ENCODE measurements at regions not wholly inside any gene's neighbourhood (a gene's known extent, or its start where the extent isn't known, plus 50 kb on each side); places are given as distances from the start of the nearest gene placed in this dataset.

GRCh38 chr13:109629737-109630136 is 156.6 kb downstream of the IRS2 start:
- Histone ChIP-seq H3T11ph (ENCODE audit: low read length) (no peak overlapping the region), H3K23ac (ENCODE audit: insufficient read length, low read depth, low read length) (no peak overlapping the region), H4K5ac (ENCODE audit: insufficient read length, low read depth, low read length) (no peak overlapping the region), H3K4me1 (ENCODE audit: insufficient read depth, low read length) (no peaks in the 10 kb centered on the region; the same call in 1 of the 2 replicates), H3K79me2 (ENCODE audit: insufficient read depth, low read length) (no peaks in the 10 kb centered on the region), H2BK5ac (ENCODE audit: insufficient read length, low read length) (no peak overlapping the region), H2BK20ac (ENCODE audit: low read depth, low read length, poor library complexity, severe bottlenecking) (no peak overlapping the region), H3K79me1 (ENCODE audit: insufficient read depth, low read depth, low read length, poor library complexity, severe bottlenecking) (no peaks in the 10 kb centered on the region), H3K4me2 (ENCODE audit: insufficient read depth, insufficient read length, low read length) (no peak overlapping the region), H2AK5ac (ENCODE audit: insufficient read length, low read length) (no peak overlapping the region), H3K23me2 (ENCODE audit: insufficient read length, low read depth, low read length, poor library complexity, severe bottlenecking) (no peaks in the 10 kb centered on the region), H3K56ac (ENCODE audit: insufficient read length, low read depth, low read length) (no peak overlapping the region), H3K9ac (ENCODE audit: extremely low read depth, insufficient read length, low read length) (no peak overlapping the region), H3K18ac (ENCODE audit: insufficient read length, low read depth, low read length) (no peak overlapping the region), H4K8ac (replicated peaks; ENCODE audit: insufficient read length, low read depth, low read length) (no peak overlapping the region), H2BK12ac (ENCODE audit: insufficient read length, low read depth, low read length) (no peak overlapping the region), H2AFZ (ENCODE audit: low read length) (no peak overlapping the region), H3K27me3 (ENCODE audit: insufficient read depth, low read length) (no peaks in the 10 kb centered on the region), H4K91ac (ENCODE audit: insufficient read length, low read depth, low read length) (no peak overlapping the region), H3K14ac (ENCODE audit: insufficient read depth, low read length) (no peak overlapping the region), H2BK120ac (ENCODE audit: low read depth, low read length, poor library complexity, severe bottlenecking) (no peak overlapping the region), H3K27ac (ENCODE audit: insufficient read length, low read depth, low read length) (no peak overlapping the region), H3K4ac (ENCODE audit: low read depth, low read length) (no peak overlapping the region), H3K9me3 (ENCODE audit: control insufficient read depth, low read depth, low read length) (no peaks in the 10 kb centered on the region), H2BK15ac (ENCODE audit: low read depth, low read length) (no peak overlapping the region), H4K20me1 (ENCODE audit: control insufficient read depth, insufficient read depth, insufficient read length) (no peaks in the 10 kb centered on the region)
- Mint-ChIP-seq H3K27ac (no peak overlapping the region), H3K27me3 (ENCODE audit: low read depth) (no peaks in the 10 kb centered on the region; the same call in 1 of the 2 replicates), H3K4me1 (peaks cover 13 to 14% of the 10 kb centered on the region in 2 experiments), H3K4me3 (no peak overlapping the region), H3K36me3 (ENCODE audit: insufficient read depth in 1 of 3, low read depth in 3 of 3) (peaks cover 3 to 8% (median 3%) of the 10 kb centered on the region in 3 experiments; a peak in 4 of 7 replicates), H3K9me3 (peaks cover 5% of the 10 kb centered on the region in 2 experiments; a peak in 3 of 5 replicates)
- TF ChIP-seq CTCF (conservative IDR thresholded peaks at IDR 0.05): no peak
- no peak for DNase-seq
- no CpG with 5 or more reads among the region's 3 CpGs for WGBS (ENCODE audit: extremely low coverage, insufficient read length, low lambda C conversion rate)

Data from H9 (cell line).